GM23338 (cell line): ENCODE measurements at regions not wholly inside any gene's neighbourhood (a gene's known extent, or its start where the extent isn't known, plus 50 kb on each side); places are given as distances from the start of the nearest gene placed in this dataset.

ENCODE experiments used
- ATAC-seq: fragments of 200-7000 bp; cut with Tn5 transposase; 3 replicates; pipeline ENCODE4 v1.9.1; 2020
- DNase-seq: peaks from one replicate; pipeline ENCODE4 v3.0.0-alpha.2; 2015; ENCODE audit warnings: low spot score
- H2AFZ ChIP-seq: fragments of 200-600 bp; sonication (generic); 2 replicates; pipeline ENCODE4 v1.8.0; 2016; ENCODE audit warnings: antibody characterized with exemption, mild to moderate bottlenecking, moderate library complexity
- H3F3A ChIP-seq: fragments of 200-600 bp; sonication (generic); replicated peaks from 2 replicates; pipeline ENCODE4 v1.8.0; 2017; ENCODE audit warnings: antibody characterized with exemption, mixed run types, low read depth
- H3K27ac ChIP-seq: fragments of 200-600 bp; sonication (generic); 2 replicates; pipeline ENCODE4 v1.6.1; 2016; ENCODE audit warnings: low read depth
- H3K27me3 ChIP-seq: fragments of 200-600 bp; sonication (generic); 2 replicates; pipeline ENCODE4 v1.8.0; 2016; ENCODE audit warnings: mild to moderate bottlenecking, mixed run types, moderate library complexity; ENCODE audit not compliant: insufficient read depth
- H3K36me3 ChIP-seq: fragments of 200-600 bp; sonication (generic); 2 replicates; pipeline ENCODE4 v1.8.0; 2016; ENCODE audit warnings: mild to moderate bottlenecking; ENCODE audit not compliant: insufficient read depth
- H3K4me1 ChIP-seq: fragments of 200-600 bp; sonication (generic); 2 replicates; pipeline ENCODE4 v1.8.0; 2016; ENCODE audit warnings: mild to moderate bottlenecking, moderate library complexity; ENCODE audit not compliant: insufficient read depth
- H3K4me2 ChIP-seq: fragments of 200-600 bp; sonication (generic); 2 replicates; pipeline ENCODE4 v1.7.1; 2017; ENCODE audit warnings: mixed run types
- H3K4me3 ChIP-seq: fragments of 200-600 bp; sonication (generic); 2 replicates; pipeline ENCODE4 v1.6.1; 2016; ENCODE audit warnings: mixed run types
- H3K79me2 ChIP-seq: fragments of 200-600 bp; sonication (generic); replicated peaks from 2 replicates; pipeline ENCODE4 v1.8.0; 2017; ENCODE audit warnings: mild to moderate bottlenecking; ENCODE audit not compliant: insufficient read depth
- H3K9me2 ChIP-seq: fragments of 200-600 bp; sonication (generic); 2 replicates; pipeline ENCODE4 v1.8.0; 2017; ENCODE audit not compliant: insufficient read depth
- H4K20me1 ChIP-seq: fragments of 200-600 bp; sonication (generic); replicated peaks from 2 replicates; pipeline ENCODE4 v1.8.0; 2017; ENCODE audit warnings: mild to moderate bottlenecking; ENCODE audit not compliant: insufficient read depth
- H3K27ac Mint-ChIP-seq: 2 replicates; pipeline ENCODE4 v1.8.0; 2020; ENCODE audit warnings: inconsistent platforms, mild to moderate bottlenecking, moderate library complexity, mixed read lengths
- H3K27me3 Mint-ChIP-seq: 3 replicates; pipeline ENCODE4 v1.8.0; 2022; ENCODE audit warnings: low read depth, mild to moderate bottlenecking, moderate library complexity, mixed read lengths, inconsistent platforms; ENCODE audit not compliant: insufficient read depth, poor library complexity
- H3K36me3 Mint-ChIP-seq: 3 replicates; pipeline ENCODE4 v1.8.0; 2021; ENCODE audit warnings: low read depth, mild to moderate bottlenecking, inconsistent platforms, moderate library complexity, mixed read lengths
- H3K4me1 Mint-ChIP-seq: 3 replicates; pipeline ENCODE4 v1.8.0; 2020; ENCODE audit warnings: mild to moderate bottlenecking, inconsistent platforms, mixed read lengths
- H3K4me3 Mint-ChIP-seq: 3 replicates; pipeline ENCODE4 v1.8.0; 2021; ENCODE audit warnings: moderate library complexity, mild to moderate bottlenecking, inconsistent platforms, mixed read lengths
- H3K9me3 Mint-ChIP-seq: 3 replicates; pipeline ENCODE4 v1.8.0; 2020; ENCODE audit warnings: moderate library complexity, mild to moderate bottlenecking, inconsistent platforms, mixed read lengths
- CREB1 ChIP-seq: fragments of 250-450 bp; sonication (Bioruptor Pico); IDR thresholded peaks from 2 replicates; pipeline ENCODE4 v1.5.0; 2020; ENCODE audit warnings: low read depth, mild to moderate bottlenecking, moderate library complexity
- CTCF ChIP-seq, 2 experiments: fragments of 200-600 bp in 1 of 2; sonication (generic) in 1 of 2; conservative IDR thresholded peaks; 2 replicates each; pipeline versions ENCODE4 v1.5.1 to v1.6.1; 2016 to 2017; ENCODE audit warnings: antibody characterized with exemption in 2 of 2, low read depth in 2 of 2, mild to moderate bottlenecking in 2 of 2, moderate library complexity in 1 of 2
- ETS1 ChIP-seq: IDR thresholded peaks from 2 replicates; pipeline ENCODE4 v1.6.1; 2016; ENCODE audit warnings: antibody characterized with exemption
- EZH2 ChIP-seq: fragments of 200-600 bp; sonication (generic); IDR thresholded peaks from one replicate; pipeline ENCODE4 v1.8.0; 2017; ENCODE audit warnings: antibody characterized with exemption, mild to moderate bottlenecking, low read depth; ENCODE audit not compliant: unreplicated experiment
- EZH2phosphoT487 ChIP-seq: fragments of 200-600 bp; sonication (generic); IDR thresholded peaks from one replicate; pipeline ENCODE4 v1.8.1; 2018; ENCODE audit warnings: antibody characterized with exemption; ENCODE audit not compliant: unreplicated experiment
- JUNB ChIP-seq: IDR thresholded peaks from one replicate; pipeline ENCODE4 v1.6.1; 2016; ENCODE audit warnings: antibody characterized with exemption; ENCODE audit not compliant: unreplicated experiment
- NANOG ChIP-seq: IDR thresholded peaks from 2 replicates; pipeline ENCODE4 v1.6.1; 2016; ENCODE audit warnings: antibody characterized with exemption, borderline replicate concordance
- POLR2AphosphoS5 ChIP-seq: IDR thresholded peaks from 2 replicates; pipeline ENCODE4 v1.6.1; 2016; ENCODE audit warnings: antibody characterized with exemption, low read depth
- REST ChIP-seq: IDR thresholded peaks from one replicate; pipeline ENCODE4 v1.6.1; 2018; ENCODE audit warnings: antibody characterized with exemption; ENCODE audit not compliant: unreplicated experiment
- STAT1 ChIP-seq: IDR thresholded peaks from one replicate; pipeline ENCODE4 v1.6.1; 2016; ENCODE audit warnings: antibody characterized with exemption; ENCODE audit not compliant: unreplicated experiment
- ZNF114 ChIP-seq: fragments of 250-450 bp; sonication (Bioruptor Pico); IDR thresholded peaks from 2 replicates; pipeline ENCODE4 v1.5.0; 2020; ENCODE audit warnings: mild to moderate bottlenecking, moderate library complexity
- ZNF331 ChIP-seq: fragments of 250-450 bp; sonication (Bioruptor Pico); IDR thresholded peaks from 2 replicates; pipeline ENCODE4 v1.5.0; 2020; ENCODE audit warnings: low read depth, mild to moderate bottlenecking, moderate library complexity
- ZNF462 ChIP-seq: fragments of 250-450 bp; sonication (Bioruptor Pico); IDR thresholded peaks from 2 replicates; pipeline ENCODE4 v1.5.0; 2020; ENCODE audit warnings: mild to moderate bottlenecking, moderate library complexity

- no peak for DNase-seq
- Histone ChIP-seq H2AFZ (no peak overlapping the region), H3K9me2 (peaks cover 3% of the 10 kb centered on the region; the same call in 1 of the 2 replicates), H3F3A (no peaks in the 10 kb centered on the region), H3K4me2 (no peak overlapping the region), H3K79me2 (no peaks in the 10 kb centered on the region), H3K36me3 (no peaks in the 10 kb centered on the region), H3K27me3 (no peaks in the 10 kb centered on the region), H3K4me1 (no peaks in the 10 kb centered on the region), H4K20me1 (no peaks in the 10 kb centered on the region), H3K27ac (no peak overlapping the region), H3K4me3 (no peak overlapping the region)
- Mint-ChIP-seq H3K36me3 (peaks cover 6% of the 10 kb centered on the region; the same call in 2 of the 3 replicates), H3K4me1 (no peaks in the 10 kb centered on the region; the same call in 2 of the 3 replicates), H3K9me3 (peaks cover 5% of the 10 kb centered on the region; the same call in 2 of the 3 replicates), H3K27ac (no peak overlapping the region), H3K4me3 (no peak overlapping the region), H3K27me3 (peaks cover 4% of the 10 kb centered on the region)
- ATAC-seq, result no peak
- TF ChIP-seq JUNB (no peak), STAT1 (no peak), ZNF331 (CRISPR knock-in tag) (no peak), CREB1 (CRISPR knock-in tag) (no peak), REST (no peak), ZNF462 (no peak), NANOG (no peak), EZH2phosphoT487 (no peak), ZNF114 (CRISPR knock-in tag) (no peak), POLR2AphosphoS5 (no peak), CTCF (conservative IDR thresholded peaks at IDR 0.05; ENCODE audit: low read depth in 2 of 2) (no peak), ETS1 (no peak), EZH2 (no peak)
Observed at GRCh38 chr4:128403586-128403985, 116.0 kb upstream of the PGRMC2 start.
